ENCODE measurements at regions not wholly inside any gene's neighbourhood (a gene's known extent, or its start where the extent isn't known, plus 50 kb on each side); places are given as distances from the start of the nearest gene placed in this dataset.

DNA sequence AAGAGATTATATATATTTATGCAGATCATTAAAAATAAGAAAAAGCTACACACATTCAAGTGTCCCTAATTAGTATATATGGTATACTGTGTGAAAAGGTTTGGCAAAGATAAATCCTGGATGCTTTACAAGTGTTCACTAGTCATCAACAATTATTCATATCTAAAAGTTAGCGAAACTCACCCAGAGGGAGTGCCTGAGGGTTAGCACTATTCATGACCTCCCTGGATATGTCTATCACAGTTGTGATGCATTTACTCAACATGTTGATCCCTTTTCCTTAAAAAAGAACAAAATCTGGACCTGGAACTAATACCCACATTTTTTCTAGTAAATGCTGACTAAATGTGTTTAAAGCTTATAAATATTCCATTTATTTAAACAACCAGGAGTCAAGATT lies 273.0 kb upstream of the SMC2 start:
- intact Hi-C loops (cut with micrococcal nuclease): no loop called here
- H3K9ac ChIP-seq (ENCODE audit: insufficient read depth, low read length, poor library complexity, severe bottlenecking): no peak overlapping the region

GRCh38 chr9:103837940-103838339 lies 256.2 kb upstream of the SMC2 start:
- Histone ChIP-seq H3K4me2 (replicated peaks; ENCODE audit: extremely low read depth, low read length, poor library complexity, severe bottlenecking) (no peak overlapping the region), H3K27ac (ENCODE audit: low read depth in 1 of 2, low read length in 2 of 2) (no peak overlapping the region), H3K79me2 (ENCODE audit: insufficient read depth, low read length) (no peaks in the 10 kb centered on the region), H3K4me3 (replicated peaks in 1 of 3; ENCODE audit: low read depth in 2 of 3, low read length in 3 of 3) (no peak overlapping the region), H3K4me1 (ENCODE audit: control insufficient read depth in 1 of 2, insufficient read depth in 2 of 2, low read length in 2 of 2) (no peaks in the 10 kb centered on the region), H3K9me3 (replicated peaks in 1 of 2; ENCODE audit: control insufficient read depth in 1 of 2, insufficient read depth in 1 of 2, low read length in 2 of 2) (no peaks in the 10 kb centered on the region), H3K9ac (ENCODE audit: insufficient read depth, low read length, poor library complexity, severe bottlenecking) (no peak overlapping the region), H3K27me3 (ENCODE audit: control insufficient read depth in 2 of 2, insufficient read depth in 2 of 2, low read length in 2 of 2) (no peaks in the 10 kb centered on the region), H3K36me3 (replicated peaks in 1 of 2; ENCODE audit: control insufficient read depth in 1 of 2, insufficient read depth in 2 of 2, low read length in 2 of 2) (no peaks in the 10 kb centered on the region), H4K20me1 (ENCODE audit: insufficient read depth, low read length) (no peaks in the 10 kb centered on the region), H2AFZ (ENCODE audit: insufficient read depth, low read depth, low read length, poor library complexity, severe bottlenecking) (no peak overlapping the region)
- Mint-ChIP-seq H3K4me1 (no peaks in the 10 kb centered on the region), H3K27me3 (ENCODE audit: low read depth in 3 of 3) (peaks cover 0 to 3% (median 0%) of the 10 kb centered on the region in 3 donors), H3K4me3 (no peak overlapping the region), H3K36me3 (no peaks in the 10 kb centered on the region), H3K9me3 (peaks cover 0 to 5% (median 0%) of the 10 kb centered on the region in 7 donors), H3K27ac (no peak overlapping the region)
- intact Hi-C loops (cut with micrococcal nuclease): no loop called here
- no peak for DNase-seq
- WGBS (ENCODE audit: insufficient coverage): no CpG with 5 or more reads among the region's 1 CpG
- TF ChIP-seq, protein P1, sequence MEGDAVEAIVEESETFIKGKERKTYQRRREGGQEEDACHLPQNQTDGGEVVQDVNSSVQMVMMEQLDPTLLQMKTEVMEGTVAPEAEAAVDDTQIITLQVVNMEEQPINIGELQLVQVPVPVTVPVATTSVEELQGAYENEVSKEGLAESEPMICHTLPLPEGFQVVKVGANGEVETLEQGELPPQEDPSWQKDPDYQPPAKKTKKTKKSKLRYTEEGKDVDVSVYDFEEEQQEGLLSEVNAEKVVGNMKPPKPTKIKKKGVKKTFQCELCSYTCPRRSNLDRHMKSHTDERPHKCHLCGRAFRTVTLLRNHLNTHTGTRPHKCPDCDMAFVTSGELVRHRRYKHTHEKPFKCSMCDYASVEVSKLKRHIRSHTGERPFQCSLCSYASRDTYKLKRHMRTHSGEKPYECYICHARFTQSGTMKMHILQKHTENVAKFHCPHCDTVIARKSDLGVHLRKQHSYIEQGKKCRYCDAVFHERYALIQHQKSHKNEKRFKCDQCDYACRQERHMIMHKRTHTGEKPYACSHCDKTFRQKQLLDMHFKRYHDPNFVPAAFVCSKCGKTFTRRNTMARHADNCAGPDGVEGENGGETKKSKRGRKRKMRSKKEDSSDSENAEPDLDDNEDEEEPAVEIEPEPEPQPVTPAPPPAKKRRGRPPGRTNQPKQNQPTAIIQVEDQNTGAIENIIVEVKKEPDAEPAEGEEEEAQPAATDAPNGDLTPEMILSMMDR (IDR thresholded peaks at IDR 0.05): no peak

More for the DNA sequence above, 273.0 kb upstream of the SMC2 start:
- no peak for DNase-seq
- no CpG with 5 or more reads among the region's 1 CpG for WGBS (ENCODE audit: insufficient coverage)
- Histone ChIP-seq H3K36me3 (replicated peaks in 1 of 2; ENCODE audit: control insufficient read depth in 1 of 2, insufficient read depth in 2 of 2, low read length in 2 of 2) (no peaks in the 10 kb centered on the region), H3K9me3 (replicated peaks in 1 of 2; ENCODE audit: control insufficient read depth in 1 of 2, insufficient read depth in 1 of 2, low read length in 2 of 2) (no peaks in the 10 kb centered on the region), H3K27me3 (ENCODE audit: control insufficient read depth in 2 of 2, insufficient read depth in 2 of 2, low read length in 2 of 2) (no peaks in the 10 kb centered on the region), H4K20me1 (ENCODE audit: insufficient read depth, low read length) (no peaks in the 10 kb centered on the region), H3K4me1 (ENCODE audit: control insufficient read depth in 1 of 2, insufficient read depth in 2 of 2, low read length in 2 of 2) (no peaks in the 10 kb centered on the region), H3K4me3 (replicated peaks in 1 of 3; ENCODE audit: low read depth in 2 of 3, low read length in 3 of 3) (no peak overlapping the region), H3K79me2 (ENCODE audit: insufficient read depth, low read length) (no peaks in the 10 kb centered on the region), H3K4me2 (replicated peaks; ENCODE audit: extremely low read depth, low read length, poor library complexity, severe bottlenecking) (no peak overlapping the region), H3K27ac (ENCODE audit: low read depth in 1 of 2, low read length in 2 of 2) (no peak overlapping the region), H2AFZ (ENCODE audit: insufficient read depth, low read depth, low read length, poor library complexity, severe bottlenecking) (no peak overlapping the region)
- Mint-ChIP-seq H3K27ac (no peak overlapping the region), H3K4me1 (no peaks in the 10 kb centered on the region), H3K9me3 (no peaks in the 10 kb centered on the region), H3K36me3 (no peaks in the 10 kb centered on the region), H3K4me3 (no peak overlapping the region), H3K27me3 (ENCODE audit: low read depth in 3 of 3) (no peaks in the 10 kb centered on the region)
- TF ChIP-seq, protein P1 (IDR thresholded peaks at IDR 0.05): no peak
